NCI-H2196 treated with DMSO at 0.1 percent for 48 hours (cell line): ENCODE measurements at regions not wholly inside any gene's neighbourhood (a gene's known extent, or its start where the extent isn't known, plus 50 kb on each side); places are given as distances from the start of the nearest gene placed in this dataset.
A peak's percentile ranks its signal among the peaks of the same experiment; 100 is the strongest.
"Not testable (repeated sequence)": the region's sequence is repeated elsewhere in the genome, so short reads cannot be mapped to it uniquely, and the experiment has no call there.

ENCODE experiments used
- DNase-seq: peaks from one replicate; lab custom pipeline; 2025; ENCODE audit not compliant: unreplicated experiment; lab: John Stamatoyannopoulos, UW

- no peak for DNase-seq
These were observed 93.7 kb downstream of the ASB1 start for GRCh38 chr2:238520359-238520886.

- DNase-seq = no peak
These were observed 94.3 kb downstream of the ASB1 start for GRCh38 chr2:238521002-238521401.

GRCh38 chr2:238521870-238522269, 95.1 kb downstream of the ASB1 start:
- no peak for DNase-seq

DNA sequence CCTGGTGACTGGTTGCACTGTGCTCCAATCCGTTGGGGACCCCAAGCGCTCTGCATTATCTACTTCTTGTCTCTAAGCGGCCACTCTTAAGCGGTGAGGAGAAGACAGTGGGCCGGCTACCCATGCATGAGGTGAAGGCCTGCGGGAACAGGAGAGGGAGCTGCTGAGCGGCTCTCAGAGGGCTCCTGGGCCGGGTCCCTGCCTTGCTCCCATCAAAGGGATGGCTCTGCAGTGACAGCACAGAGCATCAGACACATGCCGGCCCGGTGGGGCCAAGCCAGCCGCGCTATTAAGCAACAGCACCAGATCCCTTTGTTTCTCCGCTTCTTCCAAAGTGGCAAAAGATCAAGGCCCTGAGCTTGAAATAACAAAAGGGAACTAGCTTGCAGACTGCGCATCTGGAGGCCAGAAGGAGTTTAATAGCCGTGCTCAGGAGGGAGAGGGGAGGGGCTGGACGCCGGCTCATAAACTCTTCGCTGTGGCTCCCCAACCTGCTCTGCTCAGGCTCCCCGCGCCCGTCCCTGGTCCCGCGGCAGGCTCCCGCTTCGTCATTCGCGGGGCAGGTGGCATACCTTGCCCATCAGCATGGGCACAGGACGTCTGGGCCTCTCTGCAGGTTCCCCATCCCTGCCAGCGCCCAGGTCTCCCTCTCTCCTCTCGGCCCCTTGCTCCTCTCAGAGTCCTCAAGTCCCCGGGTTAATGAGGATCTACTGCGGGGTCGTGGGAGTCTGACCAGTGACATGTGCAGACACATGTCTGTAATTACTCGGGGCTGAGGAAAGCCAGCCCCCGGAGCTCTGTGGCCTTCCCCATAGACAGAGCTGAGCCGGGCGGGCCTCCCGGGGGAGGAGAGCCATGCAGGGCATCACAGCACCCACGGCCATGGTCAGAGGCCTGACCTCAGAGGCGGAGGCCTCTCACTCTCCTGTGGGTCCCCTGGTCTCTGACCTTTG, 96.7 kb downstream of the ASB1 start:
- DNase-seq = no peak

- no peak for DNase-seq
These were observed 97.8 kb downstream of the ASB1 start for GRCh38 chr2:238524426-238524983.

- no peak for DNase-seq
These were observed 99.3 kb downstream of the ASB1 start for GRCh38 chr2:238525990-238526389.

DNA sequence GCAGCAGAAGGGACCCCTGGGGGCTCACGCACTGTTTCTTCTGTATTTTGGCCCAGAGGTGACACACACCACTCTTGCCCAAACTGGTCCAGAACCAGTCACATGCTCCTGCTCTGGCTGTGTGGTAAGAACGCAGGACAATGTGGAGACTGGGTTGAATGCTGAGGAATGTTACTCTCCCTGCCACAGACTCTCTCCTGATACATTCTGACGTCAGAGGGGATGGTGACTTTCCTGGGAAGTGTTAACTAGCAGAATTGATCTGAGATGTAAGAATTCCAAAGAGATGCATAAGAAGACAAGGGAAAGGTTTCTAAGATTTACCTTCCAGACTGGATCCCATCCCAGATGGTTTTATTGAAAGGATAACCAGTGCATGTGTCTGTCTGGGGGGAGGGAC, 100.8 kb downstream of the ASB1 start:
- DNase-seq = no peak

- DNase-seq = peak; percentile 25
These were observed 102.4 kb downstream of the ASB1 start for GRCh38 chr2:238528953-238529781.

- not testable (repeated sequence) for DNase-seq
These were observed 104.4 kb downstream of the ASB1 start for GRCh38 chr2:238531017-238531645.

DNA sequence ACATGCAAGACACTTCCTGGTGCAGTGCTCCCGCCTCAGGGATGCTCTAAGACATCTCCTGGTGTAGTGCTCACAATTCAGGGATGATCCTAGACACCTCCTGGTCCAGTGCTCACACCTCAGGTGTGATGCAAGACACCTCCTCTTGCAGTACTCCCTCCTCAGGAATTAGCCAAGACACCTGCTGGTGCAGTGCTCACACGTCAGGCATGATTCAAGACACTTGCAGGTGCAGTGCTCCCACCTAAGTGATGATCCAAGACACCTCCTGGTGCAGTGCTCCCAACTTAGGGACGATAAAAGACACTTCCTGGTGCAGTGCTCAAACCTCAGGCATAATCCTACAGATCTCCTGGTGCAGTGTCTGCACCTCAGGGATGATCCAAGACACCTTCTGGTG, 117.0 kb downstream of the ASB1 start:
- DNase-seq = not testable (repeated sequence)

DNA sequence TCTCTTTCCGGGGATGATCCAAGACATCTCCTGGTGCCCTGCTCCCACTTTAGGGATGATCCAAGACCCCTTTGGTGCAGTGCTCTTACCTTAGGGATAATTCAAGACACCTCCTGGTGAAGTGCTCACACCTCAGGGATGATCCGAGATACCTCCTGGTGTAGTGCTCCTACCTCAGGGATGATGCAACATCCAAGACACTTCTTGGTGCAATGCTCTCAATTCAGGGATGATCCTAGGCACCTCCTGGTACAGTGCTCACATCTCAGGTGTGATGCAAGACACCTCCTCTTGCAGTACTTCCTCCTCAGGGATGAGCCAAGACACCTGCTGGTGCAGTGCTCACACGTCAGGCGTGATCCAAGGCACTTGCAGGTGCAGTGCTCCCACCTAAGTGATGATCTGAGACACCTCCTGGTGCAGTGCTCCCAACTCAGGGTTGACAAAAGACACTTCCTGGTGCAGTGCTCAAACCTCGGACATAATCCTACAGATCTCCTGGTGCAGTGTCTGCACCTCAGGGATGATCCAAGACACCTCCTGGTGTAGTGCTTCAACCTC, 122.3 kb downstream of the ASB1 start:
- DNase-seq = no peak

DNA sequence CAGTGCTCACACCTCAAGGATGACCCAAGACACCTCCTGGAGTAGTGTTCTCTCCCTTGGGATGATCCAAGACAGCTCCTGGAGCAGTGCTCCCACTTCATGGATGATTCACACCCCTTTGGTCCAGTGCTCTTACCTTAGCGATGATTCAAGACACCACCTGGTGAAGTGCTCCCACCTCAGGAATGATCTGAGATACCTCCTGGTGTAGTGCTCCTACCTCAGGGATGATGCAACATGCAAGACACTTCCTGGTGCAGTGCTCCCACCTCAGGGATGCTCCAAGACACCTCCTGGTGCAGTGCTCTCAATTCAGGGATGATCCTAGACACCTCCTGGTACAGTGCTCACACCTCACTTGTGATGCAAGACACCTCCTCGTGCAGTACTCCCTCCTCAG, 123.1 kb downstream of the ASB1 start:
- DNase-seq = no peak

DNA sequence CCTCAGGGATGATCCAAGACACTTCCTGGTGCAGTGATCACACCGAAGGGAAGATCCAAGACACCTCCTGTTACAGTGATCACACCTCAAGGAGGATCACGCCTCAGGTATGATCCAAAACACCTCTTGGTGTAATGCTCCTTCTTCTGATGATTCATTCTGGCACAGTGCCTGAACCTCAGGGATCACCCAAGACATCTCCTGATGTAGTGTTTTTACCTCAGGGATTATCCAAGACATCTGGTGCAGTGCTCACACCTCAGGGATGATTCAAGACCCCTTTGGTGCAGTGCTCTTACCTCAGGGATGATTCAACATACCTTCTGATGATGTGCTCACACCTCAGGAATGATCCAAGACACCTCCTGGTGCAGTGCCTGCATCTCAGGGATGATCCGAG, 124.4 kb downstream of the ASB1 start:
- no peak for DNase-seq

DNA sequence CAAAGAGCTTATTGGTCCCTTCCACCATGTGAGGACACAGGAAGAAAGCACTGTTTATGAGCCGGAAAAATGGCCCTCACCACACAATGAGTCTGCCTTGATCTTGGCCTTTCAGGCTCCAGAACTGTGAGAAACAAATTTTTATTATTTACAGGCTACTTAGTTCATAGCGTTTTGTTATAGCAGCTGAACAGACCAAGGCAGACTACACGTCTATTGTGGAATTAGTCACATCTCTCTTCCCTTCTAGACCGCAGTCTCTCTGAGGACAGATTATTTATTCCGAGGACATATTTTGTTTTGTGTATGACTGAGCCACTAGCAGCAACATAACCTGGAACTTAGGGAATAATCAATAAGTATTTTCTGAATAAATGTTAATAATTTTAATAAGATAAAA, 125.5 kb downstream of the ASB1 start:
- DNase-seq = no peak

DNA sequence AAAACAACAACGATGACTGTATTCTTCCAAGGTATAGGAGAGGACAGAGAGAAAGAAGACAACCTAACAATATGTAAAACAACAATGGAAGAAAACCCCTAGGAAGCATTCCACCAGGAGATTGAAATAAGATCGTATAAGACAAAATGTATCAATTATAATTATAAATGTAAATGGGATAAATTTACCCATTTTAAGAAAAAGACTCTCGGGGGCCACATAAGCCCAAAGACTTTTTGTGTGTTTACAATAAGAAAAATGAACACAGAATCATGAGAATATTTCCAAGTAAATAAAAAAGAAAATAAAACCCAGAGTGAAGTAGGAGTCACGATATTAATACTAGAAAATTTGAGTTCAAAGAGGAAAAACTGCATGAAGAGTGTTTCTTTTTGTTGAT, 126.4 kb downstream of the ASB1 start:
- DNase-seq = no peak

DNA sequence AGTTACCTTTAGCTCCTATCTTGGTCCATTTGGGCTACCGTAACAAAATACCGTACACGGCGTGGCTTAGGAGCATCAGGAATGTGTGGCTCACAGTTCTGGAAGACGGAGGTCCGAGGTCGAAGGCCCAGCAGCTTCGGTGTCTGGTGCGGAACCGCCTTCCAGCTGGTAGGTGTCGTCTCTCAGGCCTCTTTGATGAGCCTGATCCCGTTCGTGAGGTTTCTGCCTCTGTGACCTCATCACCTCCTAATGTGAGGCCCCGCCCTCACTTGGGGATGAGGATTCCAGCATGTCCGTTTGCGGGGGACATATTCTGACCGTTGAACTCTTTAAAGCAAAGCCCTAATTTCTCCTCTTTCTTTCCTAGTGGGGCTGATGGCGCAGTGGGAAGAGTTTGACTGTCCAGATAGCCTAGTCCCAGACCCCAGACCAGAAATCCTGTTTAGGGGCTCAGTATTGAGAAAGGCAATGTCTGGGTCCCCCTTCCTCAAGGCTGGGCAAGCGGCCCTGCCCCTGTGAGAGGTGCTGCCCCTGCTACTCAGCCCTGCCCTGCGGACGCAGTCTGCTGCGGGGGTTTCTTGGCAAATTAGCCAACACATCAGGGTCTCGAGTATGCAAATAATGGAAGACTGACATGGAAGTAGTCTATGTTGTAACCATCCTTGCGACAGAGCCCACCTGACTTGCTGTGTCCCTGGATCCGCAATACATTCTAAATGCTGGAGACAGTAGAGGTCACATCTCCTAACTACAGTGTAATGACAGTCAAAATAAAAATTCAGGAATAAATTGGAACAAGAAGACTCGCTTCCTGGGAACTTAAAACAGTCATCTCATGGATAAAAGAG, 128.0 kb downstream of the ASB1 start:
- DNase-seq = no peak

- DNase-seq = no peak
These were observed 129.2 kb downstream of the ASB1 start for GRCh38 chr2:238555786-238556542.

- no peak for DNase-seq
These were observed 130.7 kb downstream of the ASB1 start for GRCh38 chr2:238557431-238557830.

DNA sequence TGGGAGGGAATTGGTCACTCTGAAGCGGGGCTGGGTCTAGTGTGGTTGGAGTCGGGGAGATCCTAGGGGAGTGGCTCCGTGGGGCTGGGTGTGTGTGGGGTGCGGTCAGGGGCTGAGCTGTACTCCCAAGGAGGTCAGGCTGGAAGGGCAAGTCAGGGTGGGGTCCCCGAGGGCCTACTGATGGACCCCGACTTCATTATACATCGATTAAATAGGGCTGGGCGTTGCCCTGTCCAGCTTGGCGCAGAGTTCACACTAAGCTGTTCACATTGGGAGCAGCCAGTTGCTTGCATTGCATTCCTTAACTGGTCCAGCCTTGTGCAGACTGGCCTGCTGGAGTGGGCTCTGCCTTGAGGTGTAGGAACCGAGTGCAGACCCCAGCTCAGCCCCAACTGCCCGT, 131.2 kb downstream of the ASB1 start:
- DNase-seq = no peak
